ENCODE measurements at regions not wholly inside any gene's neighbourhood (a gene's known extent, or its start where the extent isn't known, plus 50 kb on each side); places are given as distances from the start of the nearest gene placed in this dataset.

DNA sequence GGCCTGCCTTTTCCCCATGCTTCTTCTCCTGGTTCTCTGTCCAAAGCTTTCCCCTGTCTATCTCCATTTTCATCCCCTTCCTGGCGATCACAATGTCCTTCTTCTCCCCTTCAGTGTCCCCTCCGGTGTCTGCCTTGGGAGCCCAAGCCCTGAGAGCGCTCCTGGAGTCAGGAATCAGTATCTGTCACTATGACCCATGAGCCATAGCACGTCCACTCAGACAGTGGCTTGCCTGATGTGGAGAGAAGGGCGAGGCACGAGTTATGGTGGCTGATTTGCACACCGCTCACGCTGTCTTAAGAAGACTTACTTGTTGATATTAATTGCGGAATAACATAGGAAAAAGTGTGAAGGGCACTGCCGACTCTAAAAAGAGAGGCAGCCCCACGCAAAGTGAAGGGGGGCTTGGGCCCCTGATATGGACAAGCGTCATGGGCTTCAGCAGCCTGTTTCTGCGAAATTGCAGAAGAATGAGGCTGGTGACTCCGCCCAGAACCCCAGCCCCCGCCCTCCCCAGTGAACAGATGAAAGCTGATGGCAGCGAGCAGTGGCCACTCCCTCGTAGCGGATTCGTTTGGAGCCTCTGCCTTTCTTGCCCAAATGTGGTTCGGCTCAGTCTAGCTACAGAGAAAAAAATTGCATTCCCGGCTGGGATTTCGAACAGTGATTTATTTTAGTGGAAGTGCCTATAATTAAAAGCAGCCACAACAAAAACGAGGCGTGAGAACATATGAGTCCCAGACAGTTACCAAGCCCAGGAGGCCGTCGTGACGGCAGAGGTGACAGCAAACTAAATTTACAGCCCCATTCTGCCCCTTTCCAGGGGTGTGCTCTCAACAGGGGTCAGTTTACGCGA, 149.8 kb downstream of the ICE1 start (continued):
- TF ChIP-seq, protein P1, sequence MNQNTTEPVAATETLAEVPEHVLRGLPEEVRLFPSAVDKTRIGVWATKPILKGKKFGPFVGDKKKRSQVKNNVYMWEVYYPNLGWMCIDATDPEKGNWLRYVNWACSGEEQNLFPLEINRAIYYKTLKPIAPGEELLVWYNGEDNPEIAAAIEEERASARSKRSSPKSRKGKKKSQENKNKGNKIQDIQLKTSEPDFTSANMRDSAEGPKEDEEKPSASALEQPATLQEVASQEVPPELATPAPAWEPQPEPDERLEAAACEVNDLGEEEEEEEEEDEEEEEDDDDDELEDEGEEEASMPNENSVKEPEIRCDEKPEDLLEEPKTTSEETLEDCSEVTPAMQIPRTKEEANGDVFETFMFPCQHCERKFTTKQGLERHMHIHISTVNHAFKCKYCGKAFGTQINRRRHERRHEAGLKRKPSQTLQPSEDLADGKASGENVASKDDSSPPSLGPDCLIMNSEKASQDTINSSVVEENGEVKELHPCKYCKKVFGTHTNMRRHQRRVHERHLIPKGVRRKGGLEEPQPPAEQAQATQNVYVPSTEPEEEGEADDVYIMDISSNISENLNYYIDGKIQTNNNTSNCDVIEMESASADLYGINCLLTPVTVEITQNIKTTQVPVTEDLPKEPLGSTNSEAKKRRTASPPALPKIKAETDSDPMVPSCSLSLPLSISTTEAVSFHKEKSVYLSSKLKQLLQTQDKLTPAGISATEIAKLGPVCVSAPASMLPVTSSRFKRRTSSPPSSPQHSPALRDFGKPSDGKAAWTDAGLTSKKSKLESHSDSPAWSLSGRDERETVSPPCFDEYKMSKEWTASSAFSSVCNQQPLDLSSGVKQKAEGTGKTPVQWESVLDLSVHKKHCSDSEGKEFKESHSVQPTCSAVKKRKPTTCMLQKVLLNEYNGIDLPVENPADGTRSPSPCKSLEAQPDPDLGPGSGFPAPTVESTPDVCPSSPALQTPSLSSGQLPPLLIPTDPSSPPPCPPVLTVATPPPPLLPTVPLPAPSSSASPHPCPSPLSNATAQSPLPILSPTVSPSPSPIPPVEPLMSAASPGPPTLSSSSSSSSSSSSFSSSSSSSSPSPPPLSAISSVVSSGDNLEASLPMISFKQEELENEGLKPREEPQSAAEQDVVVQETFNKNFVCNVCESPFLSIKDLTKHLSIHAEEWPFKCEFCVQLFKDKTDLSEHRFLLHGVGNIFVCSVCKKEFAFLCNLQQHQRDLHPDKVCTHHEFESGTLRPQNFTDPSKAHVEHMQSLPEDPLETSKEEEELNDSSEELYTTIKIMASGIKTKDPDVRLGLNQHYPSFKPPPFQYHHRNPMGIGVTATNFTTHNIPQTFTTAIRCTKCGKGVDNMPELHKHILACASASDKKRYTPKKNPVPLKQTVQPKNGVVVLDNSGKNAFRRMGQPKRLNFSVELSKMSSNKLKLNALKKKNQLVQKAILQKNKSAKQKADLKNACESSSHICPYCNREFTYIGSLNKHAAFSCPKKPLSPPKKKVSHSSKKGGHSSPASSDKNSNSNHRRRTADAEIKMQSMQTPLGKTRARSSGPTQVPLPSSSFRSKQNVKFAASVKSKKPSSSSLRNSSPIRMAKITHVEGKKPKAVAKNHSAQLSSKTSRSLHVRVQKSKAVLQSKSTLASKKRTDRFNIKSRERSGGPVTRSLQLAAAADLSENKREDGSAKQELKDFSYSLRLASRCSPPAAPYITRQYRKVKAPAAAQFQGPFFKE (tag by site-specific recombination; IDR thresholded peaks at IDR 0.05; ENCODE audit: borderline replicate concordance) = no peak
- TF ChIP-seq ZNF37A (tag by site-specific recombination; IDR thresholded peaks at IDR 0.05) (no peak), ZIC2 (tag by site-specific recombination; IDR thresholded peaks at IDR 0.05) (no peak), GLIS1 (tag by site-specific recombination; IDR thresholded peaks at IDR 0.05) (no peak), ZNF423 (tag by site-specific recombination; IDR thresholded peaks at IDR 0.05) (no peak), FEZF1 (tag by site-specific recombination; IDR thresholded peaks at IDR 0.05) (no peak), ZNF596 (tag by site-specific recombination; IDR thresholded peaks at IDR 0.05) (no peak), ZNF791 (tag by site-specific recombination; IDR thresholded peaks at IDR 0.05) (no peak)
- TF ChIP-seq, protein P2, sequence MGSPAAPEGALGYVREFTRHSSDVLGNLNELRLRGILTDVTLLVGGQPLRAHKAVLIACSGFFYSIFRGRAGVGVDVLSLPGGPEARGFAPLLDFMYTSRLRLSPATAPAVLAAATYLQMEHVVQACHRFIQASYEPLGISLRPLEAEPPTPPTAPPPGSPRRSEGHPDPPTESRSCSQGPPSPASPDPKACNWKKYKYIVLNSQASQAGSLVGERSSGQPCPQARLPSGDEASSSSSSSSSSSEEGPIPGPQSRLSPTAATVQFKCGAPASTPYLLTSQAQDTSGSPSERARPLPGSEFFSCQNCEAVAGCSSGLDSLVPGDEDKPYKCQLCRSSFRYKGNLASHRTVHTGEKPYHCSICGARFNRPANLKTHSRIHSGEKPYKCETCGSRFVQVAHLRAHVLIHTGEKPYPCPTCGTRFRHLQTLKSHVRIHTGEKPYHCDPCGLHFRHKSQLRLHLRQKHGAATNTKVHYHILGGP (tag by site-specific recombination; IDR thresholded peaks at IDR 0.05) = no peak
- TF ChIP-seq, protein P3, sequence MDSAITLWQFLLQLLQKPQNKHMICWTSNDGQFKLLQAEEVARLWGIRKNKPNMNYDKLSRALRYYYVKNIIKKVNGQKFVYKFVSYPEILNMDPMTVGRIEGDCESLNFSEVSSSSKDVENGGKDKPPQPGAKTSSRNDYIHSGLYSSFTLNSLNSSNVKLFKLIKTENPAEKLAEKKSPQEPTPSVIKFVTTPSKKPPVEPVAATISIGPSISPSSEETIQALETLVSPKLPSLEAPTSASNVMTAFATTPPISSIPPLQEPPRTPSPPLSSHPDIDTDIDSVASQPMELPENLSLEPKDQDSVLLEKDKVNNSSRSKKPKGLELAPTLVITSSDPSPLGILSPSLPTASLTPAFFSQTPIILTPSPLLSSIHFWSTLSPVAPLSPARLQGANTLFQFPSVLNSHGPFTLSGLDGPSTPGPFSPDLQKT (IDR thresholded peaks at IDR 0.05; ENCODE audit: borderline replicate concordance, low read depth, low read length) = no peak

DNA sequence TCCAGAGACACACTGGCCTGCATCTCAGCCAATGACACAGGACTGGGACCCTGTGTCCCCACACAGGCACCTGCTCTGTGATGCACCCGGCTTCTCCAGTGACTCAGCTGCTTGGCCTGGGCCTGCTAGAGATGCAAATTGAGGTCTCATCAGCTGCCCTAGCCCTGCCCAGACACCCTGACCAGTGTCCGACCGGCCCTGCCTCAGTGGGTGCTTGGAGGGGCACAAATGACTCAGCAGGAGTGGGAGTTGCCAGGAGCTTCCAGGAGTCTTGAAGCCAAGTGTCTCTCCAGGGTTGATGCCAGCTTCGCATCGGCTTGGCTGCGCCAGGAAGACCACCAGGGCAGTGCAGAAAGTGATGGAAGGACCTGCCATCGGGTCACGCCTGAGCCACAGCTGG, 148.2 kb downstream of the ICE1 start:
- H3K27ac ChIP-seq (ENCODE audit: extremely low read depth, low read depth, low read length) = no peak overlapping the region
- H3K4me3 ChIP-seq (ENCODE audit: low read depth, low read length) = no peak overlapping the region
- CTCF ChIA-PET = interaction anchor here (0.6 kb wide), 1 partner anchor 36 kb away, joined by 3 read pairs; no protein-coding TSS in a partner anchor
- POLR2A ChIA-PET = no interaction called here
- no peaks in the 10 kb centered on the region for H3K4me1 ChIP-seq (ENCODE audit: control insufficient read depth, insufficient read depth, low read length)
- TF ChIP-seq ZXDB (tag by site-specific recombination; IDR thresholded peaks at IDR 0.05) (no peak), ZNF792 (tag by site-specific recombination; IDR thresholded peaks at IDR 0.05) (no peak), PRDM1 (tag by site-specific recombination; IDR thresholded peaks at IDR 0.05) (no peak)
- TF ChIP-seq, protein P4, sequence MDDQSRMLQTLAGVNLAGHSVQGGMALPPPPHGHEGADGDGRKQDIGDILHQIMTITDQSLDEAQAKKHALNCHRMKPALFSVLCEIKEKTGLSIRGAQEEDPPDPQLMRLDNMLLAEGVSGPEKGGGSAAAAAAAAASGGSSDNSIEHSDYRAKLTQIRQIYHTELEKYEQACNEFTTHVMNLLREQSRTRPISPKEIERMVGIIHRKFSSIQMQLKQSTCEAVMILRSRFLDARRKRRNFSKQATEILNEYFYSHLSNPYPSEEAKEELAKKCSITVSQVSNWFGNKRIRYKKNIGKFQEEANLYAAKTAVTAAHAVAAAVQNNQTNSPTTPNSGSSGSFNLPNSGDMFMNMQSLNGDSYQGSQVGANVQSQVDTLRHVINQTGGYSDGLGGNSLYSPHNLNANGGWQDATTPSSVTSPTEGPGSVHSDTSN (CRISPR knock-in tag; IDR thresholded peaks at IDR 0.05) = no peak
- no peaks in the 10 kb centered on the region for H3K9me3 ChIP-seq (ENCODE audit: control insufficient read depth, insufficient read depth, low read depth, low read length)
- no peaks in the 10 kb centered on the region for H3K36me3 ChIP-seq (ENCODE audit: control insufficient read depth in 2 of 2, insufficient read depth in 1 of 2, low read length in 2 of 2)
